ENCODE measurements at regions not wholly inside any gene's neighbourhood (a gene's known extent, or its start where the extent isn't known, plus 50 kb on each side); places are given as distances from the start of the nearest gene placed in this dataset.
A peak's percentile ranks its signal among the peaks of the same experiment; 100 is the strongest.

DNA sequence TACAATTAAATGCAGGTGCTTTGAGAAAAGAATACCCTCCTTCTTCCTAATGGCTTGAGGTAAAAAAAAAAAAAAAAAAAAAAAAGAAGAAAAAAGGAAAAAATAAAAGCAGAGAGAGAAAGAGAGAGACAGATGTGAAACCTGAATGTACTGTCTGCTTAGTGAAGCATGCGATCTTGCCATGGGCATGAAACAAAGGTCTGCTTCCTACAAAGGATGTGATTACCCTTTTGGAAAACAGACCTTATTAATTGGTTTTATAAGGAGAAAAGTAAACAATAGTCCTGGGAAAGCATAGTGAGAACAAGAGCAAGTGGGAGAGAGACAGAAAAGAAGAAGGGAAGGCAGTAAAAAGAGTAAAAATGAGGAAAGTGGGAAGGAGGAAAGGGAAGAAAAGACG lies 526.1 kb upstream of the PABPC4L start:
- Histone ChIP-seq H2AFZ (ENCODE audit: low read depth, low read length, poor library complexity, severe bottlenecking) (peak overlapping the region; percentile 45), H3K36me3 (ENCODE audit: control insufficient read depth in 1 of 2, insufficient read depth in 2 of 2, low read length in 2 of 2) (no peaks in the 10 kb centered on the region), H3K9ac (ENCODE audit: low read length) (no peak overlapping the region), H4K20me1 (ENCODE audit: insufficient read depth) (no peaks in the 10 kb centered on the region), H3K4me2 (ENCODE audit: low read length) (no peak overlapping the region), H3K9me3 (ENCODE audit: control insufficient read depth in 1 of 2, insufficient read depth in 1 of 2, low read depth in 1 of 2, low read length in 2 of 2) (no peaks in the 10 kb centered on the region), H3K4me3 (replicated peaks in 1 of 2; ENCODE audit: low read depth in 1 of 2, low read length in 2 of 2) (no peak overlapping the region), H3K4me1 (ENCODE audit: control insufficient read depth in 1 of 2, insufficient read depth in 2 of 2, low read length in 2 of 2) (no peaks in the 10 kb centered on the region), H3K79me2 (ENCODE audit: insufficient read depth, low read length) (no peaks in the 10 kb centered on the region), H3K27me3 (ENCODE audit: insufficient read depth, low read length) (no peaks in the 10 kb centered on the region), H3K9me2 (ENCODE audit: insufficient read depth) (no peaks in the 10 kb centered on the region), H3K27ac (ENCODE audit: low read depth, low read length) (no peak overlapping the region)
- TF ChIP-seq SIN3A (IDR thresholded peaks at IDR 0.05; ENCODE audit: low read depth) (no peak), RAD21 (IDR thresholded peaks at IDR 0.05; ENCODE audit: low read depth) (no peak), ZFX (IDR thresholded peaks at IDR 0.05) (no peak), SP1 (IDR thresholded peaks at IDR 0.05; ENCODE audit: low read depth) (no peak), TCF7L2 (IDR thresholded peaks at IDR 0.05; ENCODE audit: borderline replicate concordance, extremely low read depth, insufficient read depth, insufficient read length) (no peak), YY1 (IDR thresholded peaks at IDR 0.05; ENCODE audit: extremely low read depth, insufficient replicate concordance, low read depth, low read length) (no peak), ZNF274 (IDR thresholded peaks at IDR 0.05; ENCODE audit: low read depth, low read length) (no peak), POLR2AphosphoS5 (IDR thresholded peaks at IDR 0.05; ENCODE audit: low read depth, low read length) (no peak), EZH2 (IDR thresholded peaks at IDR 0.05) (no peak), JUND (IDR thresholded peaks at IDR 0.05) (no peak), POLR2A (IDR thresholded peaks at IDR 0.05; ENCODE audit: borderline replicate concordance, extremely low read depth, insufficient read depth, insufficient read length) (no peak), EGR1 (IDR thresholded peaks at IDR 0.05; ENCODE audit: low read depth) (no peak), FOSL1 (IDR thresholded peaks at IDR 0.05; ENCODE audit: low read depth) (no peak), CBX3 (IDR thresholded peaks at IDR 0.05; ENCODE audit: low read depth) (no peak), ELF1 (IDR thresholded peaks at IDR 0.05; ENCODE audit: borderline replicate concordance, low read depth) (no peak)
- TF ChIP-seq, protein P1, sequence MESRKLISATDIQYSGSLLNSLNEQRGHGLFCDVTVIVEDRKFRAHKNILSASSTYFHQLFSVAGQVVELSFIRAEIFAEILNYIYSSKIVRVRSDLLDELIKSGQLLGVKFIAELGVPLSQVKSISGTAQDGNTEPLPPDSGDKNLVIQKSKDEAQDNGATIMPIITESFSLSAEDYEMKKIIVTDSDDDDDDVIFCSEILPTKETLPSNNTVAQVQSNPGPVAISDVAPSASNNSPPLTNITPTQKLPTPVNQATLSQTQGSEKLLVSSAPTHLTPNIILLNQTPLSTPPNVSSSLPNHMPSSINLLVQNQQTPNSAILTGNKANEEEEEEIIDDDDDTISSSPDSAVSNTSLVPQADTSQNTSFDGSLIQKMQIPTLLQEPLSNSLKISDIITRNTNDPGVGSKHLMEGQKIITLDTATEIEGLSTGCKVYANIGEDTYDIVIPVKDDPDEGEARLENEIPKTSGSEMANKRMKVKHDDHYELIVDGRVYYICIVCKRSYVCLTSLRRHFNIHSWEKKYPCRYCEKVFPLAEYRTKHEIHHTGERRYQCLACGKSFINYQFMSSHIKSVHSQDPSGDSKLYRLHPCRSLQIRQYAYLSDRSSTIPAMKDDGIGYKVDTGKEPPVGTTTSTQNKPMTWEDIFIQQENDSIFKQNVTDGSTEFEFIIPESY (IDR thresholded peaks at IDR 0.05; ENCODE audit: extremely low read depth, insufficient replicate concordance, low read length), result no peak
- TF ChIP-seq, protein P2, sequence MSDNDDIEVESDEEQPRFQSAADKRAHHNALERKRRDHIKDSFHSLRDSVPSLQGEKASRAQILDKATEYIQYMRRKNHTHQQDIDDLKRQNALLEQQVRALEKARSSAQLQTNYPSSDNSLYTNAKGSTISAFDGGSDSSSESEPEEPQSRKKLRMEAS (IDR thresholded peaks at IDR 0.05), result no peak
- TF ChIP-seq, protein P3, sequence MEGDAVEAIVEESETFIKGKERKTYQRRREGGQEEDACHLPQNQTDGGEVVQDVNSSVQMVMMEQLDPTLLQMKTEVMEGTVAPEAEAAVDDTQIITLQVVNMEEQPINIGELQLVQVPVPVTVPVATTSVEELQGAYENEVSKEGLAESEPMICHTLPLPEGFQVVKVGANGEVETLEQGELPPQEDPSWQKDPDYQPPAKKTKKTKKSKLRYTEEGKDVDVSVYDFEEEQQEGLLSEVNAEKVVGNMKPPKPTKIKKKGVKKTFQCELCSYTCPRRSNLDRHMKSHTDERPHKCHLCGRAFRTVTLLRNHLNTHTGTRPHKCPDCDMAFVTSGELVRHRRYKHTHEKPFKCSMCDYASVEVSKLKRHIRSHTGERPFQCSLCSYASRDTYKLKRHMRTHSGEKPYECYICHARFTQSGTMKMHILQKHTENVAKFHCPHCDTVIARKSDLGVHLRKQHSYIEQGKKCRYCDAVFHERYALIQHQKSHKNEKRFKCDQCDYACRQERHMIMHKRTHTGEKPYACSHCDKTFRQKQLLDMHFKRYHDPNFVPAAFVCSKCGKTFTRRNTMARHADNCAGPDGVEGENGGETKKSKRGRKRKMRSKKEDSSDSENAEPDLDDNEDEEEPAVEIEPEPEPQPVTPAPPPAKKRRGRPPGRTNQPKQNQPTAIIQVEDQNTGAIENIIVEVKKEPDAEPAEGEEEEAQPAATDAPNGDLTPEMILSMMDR (IDR thresholded peaks at IDR 0.05 in 2 of 3, conservative IDR thresholded peaks at IDR 0.05 in 1 of 3; ENCODE audit: borderline replicate concordance in 1 of 3, insufficient read depth in 1 of 3, low read depth in 2 of 3, low read length in 2 of 3), result no peak
- TF ChIP-seq, protein P4, sequence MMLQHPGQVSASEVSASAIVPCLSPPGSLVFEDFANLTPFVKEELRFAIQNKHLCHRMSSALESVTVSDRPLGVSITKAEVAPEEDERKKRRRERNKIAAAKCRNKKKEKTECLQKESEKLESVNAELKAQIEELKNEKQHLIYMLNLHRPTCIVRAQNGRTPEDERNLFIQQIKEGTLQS (IDR thresholded peaks at IDR 0.05), result no peak
- TF ChIP-seq, protein P5, sequence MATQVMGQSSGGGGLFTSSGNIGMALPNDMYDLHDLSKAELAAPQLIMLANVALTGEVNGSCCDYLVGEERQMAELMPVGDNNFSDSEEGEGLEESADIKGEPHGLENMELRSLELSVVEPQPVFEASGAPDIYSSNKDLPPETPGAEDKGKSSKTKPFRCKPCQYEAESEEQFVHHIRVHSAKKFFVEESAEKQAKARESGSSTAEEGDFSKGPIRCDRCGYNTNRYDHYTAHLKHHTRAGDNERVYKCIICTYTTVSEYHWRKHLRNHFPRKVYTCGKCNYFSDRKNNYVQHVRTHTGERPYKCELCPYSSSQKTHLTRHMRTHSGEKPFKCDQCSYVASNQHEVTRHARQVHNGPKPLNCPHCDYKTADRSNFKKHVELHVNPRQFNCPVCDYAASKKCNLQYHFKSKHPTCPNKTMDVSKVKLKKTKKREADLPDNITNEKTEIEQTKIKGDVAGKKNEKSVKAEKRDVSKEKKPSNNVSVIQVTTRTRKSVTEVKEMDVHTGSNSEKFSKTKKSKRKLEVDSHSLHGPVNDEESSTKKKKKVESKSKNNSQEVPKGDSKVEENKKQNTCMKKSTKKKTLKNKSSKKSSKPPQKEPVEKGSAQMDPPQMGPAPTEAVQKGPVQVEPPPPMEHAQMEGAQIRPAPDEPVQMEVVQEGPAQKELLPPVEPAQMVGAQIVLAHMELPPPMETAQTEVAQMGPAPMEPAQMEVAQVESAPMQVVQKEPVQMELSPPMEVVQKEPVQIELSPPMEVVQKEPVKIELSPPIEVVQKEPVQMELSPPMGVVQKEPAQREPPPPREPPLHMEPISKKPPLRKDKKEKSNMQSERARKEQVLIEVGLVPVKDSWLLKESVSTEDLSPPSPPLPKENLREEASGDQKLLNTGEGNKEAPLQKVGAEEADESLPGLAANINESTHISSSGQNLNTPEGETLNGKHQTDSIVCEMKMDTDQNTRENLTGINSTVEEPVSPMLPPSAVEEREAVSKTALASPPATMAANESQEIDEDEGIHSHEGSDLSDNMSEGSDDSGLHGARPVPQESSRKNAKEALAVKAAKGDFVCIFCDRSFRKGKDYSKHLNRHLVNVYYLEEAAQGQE (IDR thresholded peaks at IDR 0.05; ENCODE audit: low read depth), result no peak
- BruUV-seq (replicated peaks), result no TSS peak
- intact Hi-C loops (cut with micrococcal nuclease), result no loop called here
- RAD21 ChIA-PET (ENCODE audit: low non-redundant PET in 1 of 2, low total read pairs in 2 of 2, uncharacterized antibody in 2 of 2, unreplicated experiment in 2 of 2), result no interaction called here
- POLR2A ChIA-PET, result no interaction called here
- ATAC-seq, result no peak
- CTCF ChIA-PET, result no interaction called here
- DNase-seq (ENCODE audit: low read depth, low spot score), result no peak

All from HCT116 (cell line).